ENCODE measurements at regions not wholly inside any gene's neighbourhood (a gene's known extent, or its start where the extent isn't known, plus 50 kb on each side); places are given as distances from the start of the nearest gene placed in this dataset.

DNA sequence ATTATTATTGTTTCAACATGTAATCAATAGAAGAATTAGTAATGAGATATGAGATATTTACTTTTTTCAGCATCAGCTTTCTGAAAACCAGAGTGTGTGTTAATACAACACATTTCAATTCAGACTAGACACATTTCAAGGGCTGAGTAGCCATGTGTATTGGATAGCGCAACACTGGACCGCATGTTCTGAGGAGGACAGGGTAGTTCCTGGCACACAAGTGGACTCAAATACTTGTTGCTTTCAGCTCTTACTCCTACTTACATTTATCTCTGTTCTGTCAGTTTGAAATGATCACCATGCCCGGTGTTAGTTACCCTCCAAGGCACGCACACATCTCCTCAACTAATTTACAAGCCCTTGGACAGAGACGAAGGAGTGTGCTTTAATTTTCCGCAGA lies 126.6 kb downstream of the SLC24A2 start:
- no peak for DNase-seq (ENCODE audit: low read depth)
- TF ChIP-seq, protein P1, sequence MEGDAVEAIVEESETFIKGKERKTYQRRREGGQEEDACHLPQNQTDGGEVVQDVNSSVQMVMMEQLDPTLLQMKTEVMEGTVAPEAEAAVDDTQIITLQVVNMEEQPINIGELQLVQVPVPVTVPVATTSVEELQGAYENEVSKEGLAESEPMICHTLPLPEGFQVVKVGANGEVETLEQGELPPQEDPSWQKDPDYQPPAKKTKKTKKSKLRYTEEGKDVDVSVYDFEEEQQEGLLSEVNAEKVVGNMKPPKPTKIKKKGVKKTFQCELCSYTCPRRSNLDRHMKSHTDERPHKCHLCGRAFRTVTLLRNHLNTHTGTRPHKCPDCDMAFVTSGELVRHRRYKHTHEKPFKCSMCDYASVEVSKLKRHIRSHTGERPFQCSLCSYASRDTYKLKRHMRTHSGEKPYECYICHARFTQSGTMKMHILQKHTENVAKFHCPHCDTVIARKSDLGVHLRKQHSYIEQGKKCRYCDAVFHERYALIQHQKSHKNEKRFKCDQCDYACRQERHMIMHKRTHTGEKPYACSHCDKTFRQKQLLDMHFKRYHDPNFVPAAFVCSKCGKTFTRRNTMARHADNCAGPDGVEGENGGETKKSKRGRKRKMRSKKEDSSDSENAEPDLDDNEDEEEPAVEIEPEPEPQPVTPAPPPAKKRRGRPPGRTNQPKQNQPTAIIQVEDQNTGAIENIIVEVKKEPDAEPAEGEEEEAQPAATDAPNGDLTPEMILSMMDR (conservative IDR thresholded peaks at IDR 0.05; ENCODE audit: low read depth, low read length) = no peak
- H3K4me3 ChIP-seq (ENCODE audit: low read length) = no peak overlapping the region

DNA sequence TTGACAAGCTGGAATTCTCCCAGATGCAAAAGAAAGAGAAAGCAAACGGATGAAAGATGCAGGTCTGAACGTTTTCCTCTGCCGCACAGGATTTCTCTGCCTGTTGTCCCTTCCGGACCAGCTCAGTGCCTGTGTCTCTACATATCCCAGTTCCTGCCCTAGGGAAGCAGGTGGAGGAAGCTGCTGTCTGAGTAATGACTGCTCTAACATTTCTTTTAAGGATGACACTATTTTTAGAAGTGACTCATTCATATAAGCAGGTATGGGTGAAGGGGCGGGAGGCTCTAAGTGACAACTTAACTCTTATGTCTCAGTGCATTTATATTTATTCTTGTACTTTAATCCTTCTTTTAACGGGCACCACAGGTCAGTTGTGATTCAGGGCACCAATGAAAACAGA lies 128.8 kb downstream of the SLC24A2 start:
- H3K4me3 ChIP-seq (ENCODE audit: low read length) = no peak overlapping the region
- TF ChIP-seq, protein P1 (conservative IDR thresholded peaks at IDR 0.05; ENCODE audit: low read depth, low read length) = no peak
- DNase-seq (ENCODE audit: low read depth) = no peak

DNA sequence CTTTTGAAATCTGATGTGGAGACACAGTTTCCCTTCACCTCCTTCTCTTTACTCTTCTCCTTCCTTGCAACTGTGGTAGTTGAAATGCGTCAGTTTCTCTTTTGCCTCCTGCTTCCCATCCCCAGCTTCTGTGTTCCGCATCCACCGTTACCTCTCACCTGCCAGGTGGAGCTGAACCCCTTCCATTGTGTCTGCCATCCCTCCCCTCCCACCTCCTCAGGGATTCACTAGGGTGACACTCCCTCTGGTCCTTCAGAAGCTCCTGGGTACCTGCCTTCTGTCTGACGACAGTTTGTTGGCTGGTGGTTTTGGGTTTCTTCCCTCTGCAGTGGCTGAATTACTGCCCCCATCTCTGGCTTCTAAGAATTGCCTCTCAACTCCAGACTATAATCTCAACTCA lies 132.1 kb downstream of the SLC24A2 start:
- TF ChIP-seq, protein P1 (conservative IDR thresholded peaks at IDR 0.05; ENCODE audit: low read depth, low read length) = no peak
- no peak for DNase-seq (ENCODE audit: low read depth)
- no peak overlapping the region for H3K4me3 ChIP-seq (ENCODE audit: low read length)

DNA sequence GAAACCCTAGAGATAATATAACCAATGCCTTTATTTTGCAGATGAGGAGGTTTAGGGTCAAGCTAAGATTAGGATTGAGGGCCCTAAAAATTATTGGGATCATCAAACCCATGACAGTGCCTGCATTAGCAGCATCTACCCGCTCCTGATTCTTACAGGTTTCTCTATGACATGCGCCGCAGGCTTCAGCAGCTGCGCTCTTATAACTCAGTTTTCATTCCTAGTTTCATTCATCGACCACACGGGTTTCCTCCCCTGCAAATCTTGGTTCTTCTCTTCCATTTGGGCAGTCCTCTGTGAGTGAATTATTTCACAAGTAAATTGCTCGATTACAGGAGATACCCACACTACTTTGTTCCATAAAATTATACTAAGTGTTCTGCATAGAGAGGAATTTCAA lies 137.2 kb downstream of the SLC24A2 start:
- TF ChIP-seq, protein P1 (conservative IDR thresholded peaks at IDR 0.05; ENCODE audit: low read depth, low read length) = no peak
- DNase-seq (ENCODE audit: low read depth) = no peak
- H3K4me3 ChIP-seq (ENCODE audit: low read length) = no peak overlapping the region

DNA sequence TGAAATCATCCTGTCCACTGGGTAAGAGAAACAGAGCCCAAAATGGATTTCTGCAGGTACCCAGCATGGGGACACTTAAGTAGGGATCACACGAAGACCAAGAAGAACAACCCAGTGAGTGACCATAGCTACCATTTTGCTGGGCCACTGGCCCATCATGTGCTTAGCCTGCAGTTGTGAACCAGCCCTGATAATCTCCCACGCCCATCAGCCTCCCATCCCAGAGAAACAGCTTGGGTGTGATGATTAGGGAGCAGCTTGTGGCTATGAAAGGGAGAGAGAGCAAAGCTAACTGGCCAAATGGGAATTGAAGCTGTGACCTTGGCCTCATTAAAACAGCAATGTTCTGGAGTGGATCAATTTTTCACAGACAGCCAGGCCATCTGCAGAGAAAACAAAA lies 138.5 kb downstream of the SLC24A2 start:
- DNase-seq (ENCODE audit: low read depth) = no peak
- H3K4me3 ChIP-seq (ENCODE audit: low read length) = no peak overlapping the region

DNA sequence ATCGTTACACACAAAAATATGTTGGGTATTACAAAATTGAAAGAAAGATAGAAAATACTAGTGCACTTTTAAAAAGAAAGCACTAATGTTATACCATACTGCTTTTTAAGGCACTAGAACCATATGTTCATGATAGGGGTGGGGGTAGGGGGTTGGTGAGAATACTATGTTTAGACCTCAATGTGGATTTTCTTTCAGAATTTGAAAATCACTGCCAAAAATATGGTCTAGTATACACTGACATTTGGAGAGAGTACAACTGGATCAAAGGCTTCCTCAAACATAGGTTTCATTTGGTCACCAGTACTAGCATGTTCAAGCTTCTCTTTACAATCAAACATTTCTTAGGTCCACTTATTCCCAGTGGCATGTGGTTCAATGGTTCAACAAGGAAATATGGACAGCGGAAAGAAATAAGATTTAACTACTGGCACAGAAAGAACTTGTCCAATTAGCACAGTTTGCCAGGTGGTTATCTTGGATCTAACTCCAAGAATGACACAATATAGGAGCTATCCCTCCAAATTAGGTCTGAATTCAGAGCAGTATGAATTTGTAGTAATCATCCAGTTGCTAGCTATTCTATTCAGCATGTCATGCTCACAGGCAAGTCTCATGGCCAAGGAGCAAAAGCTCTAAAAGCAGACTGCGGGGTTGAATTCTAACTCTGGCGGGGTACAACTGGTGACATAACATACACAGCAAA lies 139.3 kb downstream of the SLC24A2 start:
- H3K4me3 ChIP-seq (ENCODE audit: low read length) = no peak overlapping the region
- TF ChIP-seq, protein P1 (conservative IDR thresholded peaks at IDR 0.05; ENCODE audit: low read depth, low read length) = no peak
- DNase-seq (ENCODE audit: low read depth) = no peak

More for the DNA sequence above, 138.5 kb downstream of the SLC24A2 start:
- TF ChIP-seq, protein P1 (conservative IDR thresholded peaks at IDR 0.05; ENCODE audit: low read depth, low read length) = no peak

DNA sequence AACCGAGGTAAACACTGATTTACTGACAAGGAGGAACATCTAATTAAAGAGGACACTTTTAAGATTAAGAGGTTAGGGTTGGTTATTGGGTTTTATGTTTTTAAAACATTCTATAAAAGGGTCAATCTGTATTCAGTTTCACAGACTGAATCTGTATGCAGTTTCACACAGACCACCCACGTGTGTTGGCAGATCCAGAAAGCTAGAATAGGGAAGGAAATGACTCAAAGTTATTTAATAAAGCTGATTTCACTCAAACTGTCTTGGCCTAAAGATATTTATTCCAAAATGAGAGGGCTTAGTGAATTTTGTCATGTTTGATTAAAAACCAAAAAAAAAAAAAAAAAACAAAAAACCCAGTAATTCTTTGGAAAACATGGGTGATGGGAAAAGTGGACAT lies 140.2 kb downstream of the SLC24A2 start:
- H3K4me3 ChIP-seq (ENCODE audit: low read length) = no peak overlapping the region
- TF ChIP-seq, protein P1 (conservative IDR thresholded peaks at IDR 0.05; ENCODE audit: low read depth, low read length) = no peak
- DNase-seq (ENCODE audit: low read depth) = no peak
